GM21381 (cell line): ENCODE measurements at regions not wholly inside any gene's neighbourhood (a gene's known extent, or its start where the extent isn't known, plus 50 kb on each side); places are given as distances from the start of the nearest gene placed in this dataset.

Experiments used
- ATAC-seq: cut with Tn5 transposase; IDR thresholded peaks from one replicate; pipeline ENCODE4 v1.9.1; 2021; ENCODE audit warnings: mild to moderate bottlenecking, moderate library complexity; ENCODE audit not compliant: unreplicated experiment

DNA sequence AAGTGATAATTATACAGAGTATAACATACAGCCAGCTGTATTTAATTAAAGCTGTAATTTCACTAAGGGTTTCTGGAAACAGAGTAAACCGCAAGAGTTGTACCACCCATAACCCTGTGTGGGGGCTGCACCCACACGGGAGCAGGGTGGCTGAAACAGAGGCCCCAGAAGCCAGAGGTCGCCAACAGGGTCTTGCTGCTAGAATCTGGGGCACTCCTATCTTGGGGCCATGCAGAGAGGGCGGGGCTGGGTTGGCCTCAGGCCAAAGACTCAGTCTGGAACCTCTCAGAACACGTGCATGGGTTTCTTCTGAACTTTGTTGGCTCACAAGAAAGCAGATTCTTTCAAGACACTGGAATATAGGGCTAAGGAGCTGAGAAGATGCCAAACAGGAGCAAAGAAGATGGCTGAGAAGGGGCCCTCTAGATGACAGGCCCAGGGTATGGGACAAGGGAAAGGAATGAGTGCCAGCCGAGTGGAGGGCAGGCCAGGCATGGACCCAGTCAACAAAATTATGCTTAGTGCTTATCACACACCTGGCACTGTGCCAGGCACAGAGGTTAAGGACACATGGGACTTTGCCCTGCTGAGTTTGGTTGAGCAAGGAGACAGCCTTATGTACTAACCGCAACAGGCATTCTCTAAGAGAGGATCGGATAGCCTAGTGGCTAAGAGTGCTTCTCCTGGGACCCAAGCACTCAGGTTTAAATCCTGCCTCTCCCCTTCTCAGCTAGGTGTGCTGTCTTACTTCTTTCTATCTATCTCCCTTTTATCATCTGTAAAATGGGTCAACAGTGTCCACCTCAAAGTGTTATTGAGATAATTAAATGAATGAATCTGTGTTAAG lies 96.6 kb upstream of the FOXP4 start:
- ATAC-seq: no peak

DNA sequence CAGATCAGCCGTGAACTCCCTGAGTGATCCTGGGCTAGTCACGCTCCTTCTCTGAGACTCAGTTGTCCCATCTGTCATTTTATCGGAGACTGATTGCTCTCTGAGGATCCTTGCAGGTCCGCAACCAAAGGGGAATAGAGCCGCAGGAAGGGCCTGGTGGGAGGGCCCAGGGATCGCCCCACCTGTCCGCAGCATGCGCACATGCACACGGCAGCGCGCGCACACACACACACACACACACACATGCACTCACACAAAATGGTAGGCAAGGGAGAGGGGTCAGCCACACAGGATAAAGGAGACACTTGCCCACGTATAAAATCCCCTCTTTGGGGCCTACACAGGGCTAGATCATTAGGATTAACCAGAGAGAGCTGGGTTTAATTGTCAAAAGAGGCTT lies 95.6 kb upstream of the FOXP4 start:
- ATAC-seq: no peak

DNA sequence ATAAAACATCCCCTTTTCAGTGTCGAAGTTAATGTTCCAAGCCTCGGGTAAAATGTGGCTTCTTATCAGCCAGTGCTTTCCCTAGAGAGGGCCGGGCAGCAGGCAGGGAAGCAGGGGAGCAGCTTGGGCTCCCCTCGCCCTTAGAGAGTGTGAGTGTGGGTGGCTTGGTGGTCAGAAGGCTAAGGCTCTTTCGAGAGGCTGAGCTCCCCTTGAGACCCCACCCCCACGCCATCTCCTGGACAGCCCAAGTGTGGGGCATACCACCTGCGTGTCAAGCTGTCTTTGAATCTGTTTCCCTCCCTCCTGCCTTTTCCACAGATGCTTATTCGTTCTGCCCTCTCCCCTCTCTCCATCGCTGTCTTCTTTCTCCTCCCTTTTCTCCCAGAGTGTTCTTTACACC lies 95.1 kb upstream of the FOXP4 start:
- ATAC-seq: no peak

DNA sequence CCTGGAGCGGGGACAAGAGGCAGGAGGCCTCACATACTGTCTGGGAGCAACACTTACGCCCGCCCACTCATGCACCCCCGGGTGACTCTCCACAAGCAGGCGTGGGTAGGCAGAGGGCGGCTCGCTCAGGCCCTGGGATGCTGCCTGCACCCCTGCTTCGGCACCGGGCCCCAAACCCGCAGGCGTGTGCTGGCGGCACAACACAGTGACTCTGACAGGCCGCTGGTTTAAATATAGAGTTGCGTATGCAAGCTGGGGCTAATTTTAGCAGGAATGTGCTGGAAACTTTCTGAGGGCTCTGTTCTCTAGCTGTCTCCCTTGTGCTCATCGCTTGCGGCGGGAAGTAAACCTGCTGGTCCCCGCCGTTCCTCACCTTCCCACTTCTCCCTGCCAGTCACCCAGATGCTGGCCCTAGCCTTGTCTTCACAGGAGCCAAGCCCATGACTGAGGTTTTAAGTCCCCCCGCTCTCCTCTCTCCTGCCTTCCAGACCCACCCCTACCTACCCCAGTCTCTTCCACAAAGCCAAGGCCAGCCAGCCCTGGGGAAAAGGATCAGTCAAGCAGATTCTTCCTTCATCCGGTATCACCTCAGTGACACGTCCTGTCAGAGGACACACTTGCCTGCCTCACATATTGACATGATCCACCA lies 94.5 kb upstream of the FOXP4 start:
- ATAC-seq: no peak

DNA sequence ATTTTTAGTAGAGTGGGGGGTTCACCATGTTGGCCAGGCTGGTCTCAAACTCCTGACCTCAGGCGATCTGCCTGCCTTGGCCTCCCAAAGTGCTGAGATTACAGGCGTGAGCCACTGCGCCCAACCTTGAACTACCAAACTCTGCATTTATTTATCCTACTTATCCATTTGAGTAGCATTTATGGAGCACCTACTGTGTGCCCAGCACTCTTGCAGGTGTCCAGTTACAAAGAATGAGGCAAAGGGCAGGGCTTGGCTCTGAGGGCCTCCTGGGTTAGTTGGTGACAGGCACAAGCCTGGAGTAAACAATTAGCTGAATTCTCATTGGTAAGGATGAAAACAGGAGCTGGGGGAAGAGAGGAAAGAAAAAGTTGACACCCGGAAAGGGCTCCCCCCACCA lies 93.4 kb upstream of the FOXP4 start:
- no peak for ATAC-seq

DNA sequence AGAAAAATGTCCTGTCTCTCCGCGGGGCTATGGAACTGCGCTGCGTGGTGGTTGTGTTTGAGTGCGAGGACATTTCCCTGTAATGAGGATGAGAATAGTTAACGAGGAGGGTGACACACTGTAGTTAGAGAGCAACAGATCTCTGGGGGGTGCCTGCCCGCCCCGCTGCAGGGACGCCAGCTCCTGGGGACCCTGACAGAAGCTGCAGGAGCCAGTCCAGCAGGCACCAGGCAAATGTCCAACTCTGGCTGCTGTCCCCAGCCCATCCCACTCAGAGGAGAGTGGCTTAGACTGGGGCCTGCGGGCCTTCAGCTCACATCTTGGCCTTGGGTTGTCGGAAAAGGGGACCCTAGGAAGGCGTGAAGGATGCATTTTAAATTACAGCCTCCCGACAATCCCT lies 92.9 kb upstream of the FOXP4 start:
- ATAC-seq: no peak

DNA sequence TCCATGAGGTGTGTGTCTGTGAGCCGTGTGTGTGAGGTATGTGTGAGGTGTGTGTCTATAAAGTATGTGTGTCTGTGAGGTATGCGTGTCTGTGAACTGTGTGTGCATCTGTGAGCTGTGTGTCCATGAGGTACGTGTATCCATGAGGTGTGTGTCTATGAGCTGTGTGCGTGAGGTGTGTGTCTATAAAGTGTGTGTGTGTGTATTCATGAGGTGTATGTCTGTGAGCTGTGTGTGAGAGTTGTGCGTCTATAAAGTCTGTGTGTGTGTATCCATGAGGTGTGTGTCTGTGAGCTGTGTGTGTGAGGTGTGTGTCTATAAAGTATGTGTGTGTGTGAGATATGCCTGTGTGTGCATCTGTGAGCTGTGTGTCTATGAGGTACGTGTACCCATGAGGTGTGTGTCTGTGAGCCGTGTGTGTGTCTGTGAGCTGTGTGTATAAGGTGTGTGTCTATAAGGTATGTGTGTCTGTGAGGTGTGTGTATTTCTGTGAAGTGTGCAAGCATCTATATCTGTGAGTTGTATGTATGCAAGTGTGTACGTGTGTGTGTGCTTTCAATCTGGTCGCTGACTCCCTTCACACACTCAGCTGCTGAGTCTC lies 91.9 kb upstream of the FOXP4 start:
- no peak for ATAC-seq

DNA sequence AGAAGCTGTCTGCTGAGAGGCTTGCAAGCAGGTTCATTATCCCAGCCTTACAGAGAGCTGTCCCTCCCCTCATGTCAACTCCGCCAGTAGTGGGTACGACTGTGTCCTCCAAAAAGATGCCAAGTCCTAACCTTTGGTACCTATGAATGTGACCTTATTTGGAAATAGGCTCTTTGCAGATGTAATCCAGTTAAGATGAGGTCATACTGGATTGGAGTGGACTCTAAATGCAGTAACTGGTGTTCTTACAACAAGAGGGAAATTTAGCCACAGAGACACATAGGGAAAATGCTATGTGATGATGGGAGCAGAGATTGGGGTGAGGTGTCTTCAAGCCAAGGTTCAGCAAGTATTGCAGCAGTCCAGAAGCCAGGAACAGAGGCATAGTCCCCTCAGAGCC lies 90.8 kb upstream of the FOXP4 start:
- no peak for ATAC-seq

DNA sequence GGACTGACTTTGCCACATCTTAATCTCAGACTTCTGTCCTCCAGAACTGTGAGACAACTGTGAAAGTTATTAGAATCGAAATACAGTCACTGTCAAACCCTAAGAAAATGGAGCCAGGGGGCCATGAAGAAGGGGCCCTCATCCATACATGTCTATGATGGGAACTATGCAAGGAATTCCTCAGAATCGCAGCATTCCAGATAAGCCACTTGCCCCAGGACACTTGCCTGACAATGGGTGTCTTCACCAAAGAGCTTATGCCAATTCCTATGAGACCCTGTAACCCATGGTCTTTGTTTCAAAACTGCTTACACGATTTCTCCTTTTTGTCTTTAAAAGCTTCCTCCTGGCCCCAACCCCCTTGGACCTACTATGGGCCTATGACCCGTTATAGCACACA lies 90.4 kb upstream of the FOXP4 start:
- ATAC-seq: no peak

DNA sequence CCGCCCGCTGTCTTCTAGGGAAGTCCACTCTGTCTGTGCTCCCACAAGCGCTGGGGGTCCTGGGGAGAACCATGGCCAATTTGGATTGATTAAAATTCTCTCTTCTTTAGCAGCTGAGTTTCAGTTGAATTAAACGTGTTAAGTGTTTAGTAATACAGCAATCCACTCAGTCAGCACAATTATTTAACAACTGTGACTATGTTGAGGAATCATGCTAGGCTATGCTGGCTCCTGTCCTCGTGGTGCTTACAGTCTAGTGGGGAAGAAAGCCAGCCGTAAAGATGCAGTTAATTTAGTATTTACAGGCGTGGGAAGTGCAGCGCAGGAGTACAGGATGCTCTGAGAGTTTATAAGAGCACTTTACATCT lies 88.9 kb upstream of the FOXP4 start:
- ATAC-seq: no peak

DNA sequence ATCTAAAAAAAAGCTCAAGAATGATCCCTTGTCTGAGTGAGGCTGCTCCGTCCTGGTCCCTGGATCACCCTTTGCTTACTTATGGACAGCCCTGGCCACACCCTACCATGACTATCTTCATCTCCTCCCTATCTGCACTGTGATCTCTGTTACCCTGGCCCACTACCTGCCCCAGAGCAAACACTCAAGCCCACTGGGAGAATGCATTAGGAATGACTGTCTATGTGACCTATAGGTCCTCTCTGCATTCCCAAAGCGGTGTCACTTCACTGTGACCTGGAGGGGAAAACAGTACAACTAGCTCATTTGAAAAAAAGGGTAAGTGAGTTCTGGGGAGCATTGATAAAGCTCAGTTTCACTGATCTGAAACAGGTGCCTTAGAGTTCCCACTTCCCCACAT lies 86.4 kb upstream of the FOXP4 start:
- ATAC-seq: no peak

DNA sequence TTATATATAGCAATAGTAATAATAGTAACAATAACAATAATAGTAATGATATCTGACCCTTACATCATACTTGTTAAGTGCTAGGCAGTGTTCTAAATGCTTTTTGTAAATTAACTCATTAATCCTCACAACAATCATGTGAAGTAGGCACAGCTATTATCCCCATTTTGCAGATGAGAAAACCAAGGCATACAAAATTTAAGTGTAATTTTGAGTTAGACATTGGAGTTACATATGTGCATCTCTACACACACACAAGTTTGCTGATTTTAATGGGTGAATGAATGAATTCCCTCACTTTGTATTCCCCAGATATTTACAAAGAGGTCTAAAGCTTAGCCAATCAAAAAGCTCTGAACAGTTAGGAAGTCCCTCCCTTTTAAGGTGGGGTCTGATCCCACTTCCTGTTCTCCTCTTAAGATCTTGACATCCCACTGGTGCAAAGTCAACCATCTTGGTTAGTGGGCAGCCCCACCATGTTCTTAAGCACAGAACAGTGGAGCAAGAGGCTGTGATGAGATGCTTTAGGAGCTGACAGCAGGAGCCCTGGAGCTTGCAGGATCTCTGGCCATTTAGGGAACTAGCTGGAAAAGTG lies 85.3 kb upstream of the FOXP4 start:
- no peak for ATAC-seq

DNA sequence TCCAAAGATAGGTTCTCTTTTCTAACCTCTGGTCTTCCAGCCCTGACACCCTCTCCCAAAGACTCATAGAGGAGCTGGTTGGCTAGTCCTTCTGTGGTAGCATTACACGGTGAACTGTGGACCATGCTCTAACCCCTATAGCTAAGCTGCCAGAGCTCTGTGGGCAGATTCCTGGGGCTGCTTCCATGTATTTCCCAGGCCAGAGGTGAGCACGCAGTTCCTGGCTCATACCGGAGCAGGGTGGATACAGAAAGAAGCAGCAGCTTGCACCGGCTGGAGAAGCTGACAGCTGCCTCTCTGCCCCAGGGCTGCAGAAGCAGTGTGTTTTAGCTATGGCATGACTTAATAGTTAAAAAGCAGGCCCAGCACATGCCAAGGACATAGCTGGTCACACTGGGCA lies 84.1 kb upstream of the FOXP4 start:
- no peak for ATAC-seq

DNA sequence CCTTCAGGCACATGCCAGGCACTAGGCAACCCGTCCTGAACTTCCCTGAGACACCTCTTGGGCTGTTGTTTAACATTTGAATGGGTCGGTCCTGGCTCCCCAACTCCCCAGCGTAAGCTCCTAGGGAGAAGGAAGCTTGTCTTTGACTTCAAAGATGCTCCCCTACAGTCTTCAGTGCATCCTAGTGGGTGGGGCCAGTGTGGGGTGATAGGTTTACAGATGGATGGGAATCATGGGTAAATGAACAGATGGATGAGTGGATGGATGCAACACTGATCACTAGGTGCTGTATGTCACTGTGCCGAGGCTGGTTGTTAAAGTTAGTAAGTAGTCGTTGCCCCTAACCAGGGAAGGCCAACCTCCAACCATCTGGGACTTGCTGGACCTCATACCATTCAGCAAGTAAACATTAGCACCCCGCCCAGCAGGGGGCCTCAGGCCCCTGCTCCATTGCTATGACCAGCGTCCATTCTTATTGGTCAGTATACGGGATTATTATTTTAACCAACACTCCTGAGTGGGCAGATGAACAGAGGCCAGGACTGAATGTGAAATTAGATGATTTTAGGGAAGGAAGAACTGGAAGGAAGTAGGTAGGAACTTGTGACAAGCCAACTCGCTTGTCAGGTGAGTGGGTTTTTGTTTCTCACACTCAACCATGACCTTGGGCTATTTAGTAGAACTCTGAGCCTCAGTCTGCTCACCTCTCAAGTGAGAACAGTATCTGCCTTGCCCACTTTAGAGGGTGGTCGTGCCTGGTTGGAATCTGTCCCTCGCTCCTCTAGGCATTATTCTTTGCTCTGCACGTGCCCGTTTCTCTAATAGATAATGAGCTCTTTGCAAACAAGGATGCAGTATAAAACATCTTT lies 82.9 kb upstream of the FOXP4 start:
- ATAC-seq: no peak

DNA sequence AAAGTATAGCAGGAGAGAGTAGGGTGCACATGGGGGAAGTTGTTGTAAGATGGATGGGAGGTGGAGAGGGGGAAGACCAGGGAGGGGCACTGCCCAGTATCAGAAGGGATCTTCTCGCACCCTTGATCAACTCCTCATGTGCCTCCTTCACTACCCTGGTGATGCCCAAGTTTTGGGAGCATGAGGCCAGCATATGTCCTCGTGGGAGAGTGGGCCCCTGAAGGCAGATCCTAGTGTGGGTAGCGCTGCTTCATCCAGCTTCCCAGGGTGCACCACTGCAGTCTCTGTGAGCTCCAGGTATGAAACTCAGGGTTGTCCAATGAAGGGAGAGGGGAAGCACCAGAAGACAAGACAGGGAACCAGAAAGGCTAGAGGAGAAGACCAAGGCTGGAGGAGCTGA lies 82.2 kb upstream of the FOXP4 start:
- no peak for ATAC-seq

DNA sequence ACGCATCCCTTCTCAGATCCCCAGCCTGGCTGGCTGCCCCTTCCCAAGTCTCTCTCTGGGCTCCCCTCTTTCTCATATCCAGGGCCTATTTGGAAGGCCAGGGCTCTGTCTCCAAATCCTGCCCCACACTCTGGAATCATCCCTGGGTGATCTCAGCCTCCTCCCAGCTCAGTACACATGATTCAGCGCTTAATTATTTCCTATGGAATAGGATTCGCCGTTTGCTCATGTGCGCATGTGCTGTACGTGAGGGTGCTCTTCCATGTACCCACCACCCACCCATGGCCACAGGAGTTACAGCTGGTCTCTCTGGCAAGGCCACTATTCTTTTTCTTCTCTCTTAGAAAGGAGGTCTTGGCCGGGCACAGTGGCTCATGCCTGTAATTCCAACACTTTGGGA lies 81.7 kb upstream of the FOXP4 start:
- ATAC-seq: no peak

DNA sequence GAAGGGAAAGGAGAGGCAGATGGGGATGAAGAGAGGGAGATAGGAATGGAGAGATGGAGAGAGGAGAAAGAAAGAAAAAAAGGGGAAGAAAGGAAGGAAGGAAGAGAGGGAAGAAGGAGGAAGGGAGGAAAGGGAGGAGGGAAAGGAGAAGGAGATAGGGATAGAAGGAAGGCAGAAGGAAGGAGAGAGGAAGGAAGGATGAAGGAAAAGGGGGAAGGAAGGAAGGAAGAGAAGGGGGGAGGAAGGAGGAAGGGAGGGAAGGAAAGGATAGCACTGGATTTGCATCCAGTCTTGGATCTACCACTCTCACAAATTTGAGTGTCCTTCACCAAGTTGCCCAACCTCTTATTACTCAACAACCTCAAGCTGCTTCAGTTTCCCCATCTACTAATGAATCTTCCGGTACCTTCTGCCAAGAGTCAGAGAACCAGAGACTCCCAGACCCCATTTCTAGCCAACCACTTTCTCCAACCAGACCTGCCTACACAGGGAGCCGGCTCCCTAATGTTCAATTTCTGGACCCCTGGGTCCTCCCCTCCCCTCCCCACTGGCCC lies 79.7 kb upstream of the FOXP4 start:
- ATAC-seq: no peak

DNA sequence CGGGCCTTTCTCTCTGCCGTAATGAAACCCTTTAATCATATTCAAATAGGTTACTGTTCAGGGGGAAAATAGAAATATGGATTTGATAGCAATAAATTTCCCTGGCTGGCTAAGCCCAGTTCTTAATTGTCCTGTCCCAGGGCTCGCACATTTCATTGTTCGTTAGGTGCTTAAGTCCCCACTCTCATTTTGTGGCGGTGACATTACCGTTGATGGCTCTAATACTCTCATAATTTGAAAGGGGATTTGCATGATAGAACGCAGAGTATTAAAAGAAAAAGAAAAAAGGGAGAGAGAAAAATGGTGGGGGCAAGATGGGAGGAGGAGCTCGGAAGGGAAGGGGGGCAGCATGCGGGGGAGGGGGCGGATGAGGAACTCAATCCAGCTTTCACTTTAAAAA lies 79.1 kb upstream of the FOXP4 start:
- no peak for ATAC-seq

DNA sequence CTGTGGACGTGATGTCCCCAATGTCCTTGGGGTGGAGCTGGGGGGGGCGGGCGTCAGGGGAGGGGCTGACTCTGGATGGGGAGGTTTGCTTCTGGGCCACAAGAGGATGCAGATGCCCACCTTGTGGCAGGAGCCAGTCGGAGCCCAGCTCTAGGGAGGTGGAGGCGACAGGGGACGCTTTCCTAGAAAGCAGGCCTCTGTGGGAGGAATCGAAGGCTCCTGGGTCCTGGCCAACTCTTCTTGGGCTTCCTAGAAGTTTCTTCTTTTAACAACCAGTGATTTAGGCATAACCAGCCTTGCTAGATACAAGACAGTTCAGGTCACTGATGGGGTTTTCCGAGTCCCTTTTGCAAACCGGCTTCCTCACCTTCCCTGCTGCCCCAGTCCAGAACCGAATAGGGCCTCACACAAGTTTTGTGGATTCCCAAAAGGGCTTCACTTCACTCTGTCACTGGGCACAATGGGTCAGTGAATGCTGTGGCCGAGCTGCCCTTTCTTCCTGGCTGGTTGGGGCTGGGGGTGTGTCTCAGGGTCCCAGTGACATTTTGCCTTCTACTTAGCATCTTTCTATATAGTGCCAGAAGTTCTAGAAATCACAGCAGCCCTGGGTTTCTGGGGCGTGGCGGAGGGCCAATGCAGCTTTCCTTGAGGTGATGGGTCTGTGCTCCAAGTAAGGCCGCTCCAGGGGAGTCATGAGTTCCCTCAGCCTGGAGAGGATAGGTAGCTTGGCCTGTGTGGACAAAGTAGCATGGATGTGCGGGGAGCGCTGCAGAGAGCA lies 78.4 kb upstream of the FOXP4 start:
- ATAC-seq: no peak
